H9 (cell line): ENCODE measurements at regions not wholly inside any gene's neighbourhood (a gene's known extent, or its start where the extent isn't known, plus 50 kb on each side); places are given as distances from the start of the nearest gene placed in this dataset.

Source experiments
- DNase-seq: peaks from one replicate; pipeline ENCODE4 v3.0.0-alpha.2; 2017
- H2AFZ ChIP-seq: one replicate; pipeline ENCODE4 v1.6.1; 2013; ENCODE audit warnings: mild to moderate bottlenecking, low read length, control low read depth, moderate library complexity
- H2AK5ac ChIP-seq: 2 replicates; pipeline ENCODE4 v1.6.1; 2013; ENCODE audit warnings: low read length, control low read depth, mixed read lengths; ENCODE audit not compliant: insufficient read length
- H2BK120ac ChIP-seq: one replicate; pipeline ENCODE4 v1.6.1; 2013; ENCODE audit warnings: low read depth, mild to moderate bottlenecking, low read length, control low read depth, inconsistent platforms; ENCODE audit not compliant: poor library complexity, severe bottlenecking
- H2BK12ac ChIP-seq: 2 replicates; pipeline ENCODE4 v1.6.1; 2013; ENCODE audit warnings: low read length, control low read depth, mixed read lengths, low read depth; ENCODE audit not compliant: insufficient read length
- H2BK15ac ChIP-seq: 2 replicates; pipeline ENCODE4 v1.6.1; 2013; ENCODE audit warnings: low read depth, low read length, control low read depth
- H2BK20ac ChIP-seq: one replicate; pipeline ENCODE4 v1.6.1; 2013; ENCODE audit warnings: low read depth, mild to moderate bottlenecking, low read length, control low read depth, inconsistent platforms; ENCODE audit not compliant: poor library complexity, severe bottlenecking
- H2BK5ac ChIP-seq: 2 replicates; pipeline ENCODE4 v1.6.1; 2013; ENCODE audit warnings: low read length, control low read depth, mixed read lengths; ENCODE audit not compliant: insufficient read length
- H3K14ac ChIP-seq: 2 replicates; pipeline ENCODE4 v1.6.1; 2013; ENCODE audit warnings: low read length, control low read depth; ENCODE audit not compliant: insufficient read depth
- H3K18ac ChIP-seq: 2 replicates; pipeline ENCODE4 v1.6.1; 2013; ENCODE audit warnings: low read depth, mild to moderate bottlenecking, mixed read lengths, low read length, control low read depth; ENCODE audit not compliant: insufficient read length
- H3K23ac ChIP-seq: 2 replicates; pipeline ENCODE4 v1.6.1; 2013; ENCODE audit warnings: low read length, control low read depth, mixed read lengths, low read depth; ENCODE audit not compliant: insufficient read length
- H3K23me2 ChIP-seq: 2 replicates; pipeline ENCODE4 v1.6.1; 2013; ENCODE audit warnings: low read depth, mild to moderate bottlenecking, mixed read lengths, low read length, control low read depth; ENCODE audit not compliant: insufficient read length, poor library complexity, severe bottlenecking
- H3K27ac ChIP-seq: 2 replicates; pipeline ENCODE4 v1.5.1; 2013; ENCODE audit warnings: low read length, control low read depth, mixed read lengths, low read depth; ENCODE audit not compliant: insufficient read length
- H3K27me3 ChIP-seq: 2 replicates; pipeline ENCODE4 v1.6.1; 2013; ENCODE audit warnings: low read length, control low read depth, inconsistent platforms; ENCODE audit not compliant: insufficient read depth
- H3K4ac ChIP-seq: 2 replicates; pipeline ENCODE4 v1.6.1; 2013; ENCODE audit warnings: low read depth, mild to moderate bottlenecking, control low read depth, inconsistent platforms, low read length, moderate library complexity
- H3K4me1 ChIP-seq: 2 replicates; pipeline ENCODE4 v1.6.1; 2013; ENCODE audit warnings: low read length, control low read depth, inconsistent platforms; ENCODE audit not compliant: insufficient read depth
- H3K4me2 ChIP-seq: 2 replicates; pipeline ENCODE4 v1.6.1; 2013; ENCODE audit warnings: low read length, control low read depth, mixed read lengths; ENCODE audit not compliant: insufficient read length, insufficient read depth
- H3K56ac ChIP-seq: 2 replicates; pipeline ENCODE4 v1.6.1; 2013; ENCODE audit warnings: low read depth, mild to moderate bottlenecking, mixed read lengths, low read length, control low read depth; ENCODE audit not compliant: insufficient read length
- H3K79me1 ChIP-seq: 2 replicates; pipeline ENCODE4 v1.6.1; 2013; ENCODE audit warnings: low read depth, mild to moderate bottlenecking, moderate library complexity, low read length, control low read depth, inconsistent platforms; ENCODE audit not compliant: insufficient read depth, poor library complexity, severe bottlenecking
- H3K79me2 ChIP-seq: 2 replicates; pipeline ENCODE4 v1.6.1; 2013; ENCODE audit warnings: low read length, control low read depth, inconsistent platforms; ENCODE audit not compliant: insufficient read depth
- H3K9ac ChIP-seq: 2 replicates; pipeline ENCODE4 v1.6.1; 2013; ENCODE audit warnings: low read length, control low read depth, mixed read lengths; ENCODE audit not compliant: insufficient read length; ENCODE audit errors: extremely low read depth
- H3K9me3 ChIP-seq: one replicate; pipeline ENCODE4 v1.6.1; 2013; ENCODE audit warnings: low read depth, low read length, inconsistent platforms; ENCODE audit not compliant: control insufficient read depth
- H3T11ph ChIP-seq: one replicate; pipeline ENCODE4 v1.6.1; 2013; ENCODE audit warnings: mild to moderate bottlenecking, low read length, control low read depth, inconsistent platforms
- H4K20me1 ChIP-seq: one replicate; pipeline ENCODE4 v1.6.1; 2013; ENCODE audit not compliant: control insufficient read depth, insufficient read length, insufficient read depth
- H4K5ac ChIP-seq: 2 replicates; pipeline ENCODE4 v1.6.1; 2013; ENCODE audit warnings: low read depth, mild to moderate bottlenecking, mixed read lengths, low read length, control low read depth; ENCODE audit not compliant: insufficient read length
- H4K8ac ChIP-seq: replicated peaks from 2 replicates; pipeline ENCODE4 v1.6.1; 2013; ENCODE audit warnings: low read length, control low read depth, mixed read lengths, low read depth; ENCODE audit not compliant: insufficient read length
- H4K91ac ChIP-seq: 2 replicates; pipeline ENCODE4 v1.6.1; 2013; ENCODE audit warnings: low read depth, mild to moderate bottlenecking, moderate library complexity, mixed read lengths, low read length, control low read depth; ENCODE audit not compliant: insufficient read length
- H3K27ac Mint-ChIP-seq, 3 experiments: 2 replicates in 2 of 3; 3 replicates in 1 of 3; pipeline ENCODE4 v1.8.0; 2020 to 2021; ENCODE audit warnings: mixed read lengths in 3 of 3, mild to moderate bottlenecking in 1 of 3, moderate library complexity in 1 of 3
- H3K27me3 Mint-ChIP-seq: 2 replicates; pipeline ENCODE4 v1.8.0; 2021; ENCODE audit warnings: low read depth, mild to moderate bottlenecking, moderate library complexity, mixed read lengths
- H3K36me3 Mint-ChIP-seq, 3 experiments: 2 replicates in 2 of 3; 3 replicates in 1 of 3; pipeline ENCODE4 v1.8.0; 2020 to 2021; ENCODE audit warnings: low read depth in 3 of 3, mixed read lengths in 3 of 3; ENCODE audit not compliant: insufficient read depth in 1 of 3
- H3K4me1 Mint-ChIP-seq, 2 experiments: 2 replicates each; pipeline ENCODE4 v1.8.0; 2020; ENCODE audit warnings: mixed read lengths in 2 of 2
- H3K4me3 Mint-ChIP-seq, 2 experiments: 2 replicates in 1 of 2; 3 replicates in 1 of 2; pipeline ENCODE4 v1.8.0; 2020 to 2021; ENCODE audit warnings: mild to moderate bottlenecking in 2 of 2, mixed read lengths in 2 of 2, moderate library complexity in 1 of 2
- H3K9me3 Mint-ChIP-seq, 2 experiments: 2 replicates in 1 of 2; 3 replicates in 1 of 2; pipeline ENCODE4 v1.8.0; 2020; ENCODE audit warnings: mild to moderate bottlenecking in 2 of 2, mixed read lengths in 2 of 2, moderate library complexity in 1 of 2
- WGBS: extraction: QIAGEN DNeasy Blood & Tissue Kit; methylation state at CpG from one replicate; pipeline ENCODE4 v1.1.7; 2013; ENCODE audit warnings: missing lambda C conversion rate, low lambda C conversion rate, mixed read lengths; ENCODE audit not compliant: insufficient read length; ENCODE audit errors: extremely low coverage; 5-methylcytosine and 5-hydroxymethylcytosine counted together
- TF ChIP-seq, protein P1 (sequence below): fragments of 200-600 bp; sonication (generic); conservative IDR thresholded peaks from 3 replicates; pipeline ENCODE4 v1.8.0; 2021; ENCODE audit warnings: antibody characterized with exemption, mild to moderate bottlenecking

DNA sequence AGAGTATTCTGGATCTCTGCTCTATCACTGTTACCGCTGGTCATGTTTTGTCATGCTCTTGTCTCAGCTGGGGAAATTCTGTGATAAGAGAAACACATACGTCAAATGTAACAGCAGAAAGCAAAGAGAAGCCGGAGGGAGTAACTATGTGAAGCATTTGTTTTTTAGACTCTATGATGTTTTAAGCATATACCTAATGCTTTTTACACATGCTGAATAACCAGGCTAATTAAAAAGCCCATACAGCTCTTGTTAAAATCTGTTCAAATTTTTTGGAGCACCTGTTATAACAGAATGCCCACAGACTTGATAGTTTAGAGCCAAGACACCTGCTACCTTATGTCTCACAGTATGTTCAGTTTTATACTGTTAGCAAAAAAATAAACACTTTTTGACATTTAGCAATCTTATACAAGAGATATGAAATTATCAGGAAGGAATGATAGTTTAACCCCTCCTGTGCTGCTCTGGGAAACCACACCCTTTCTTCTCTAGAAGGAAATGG, 92.3 kb upstream of the TANK start:
- H3K23me2 ChIP-seq = no peaks in the 10 kb centered on the region
- peaks cover 4 to 5% of the 10 kb centered on the region in 2 experiments for H3K4me1 Mint-ChIP-seq
- no peak overlapping the region for H2AK5ac ChIP-seq
- no peak overlapping the region for H3T11ph ChIP-seq
- no peaks in the 10 kb centered on the region; the same call in 1 of the 2 replicates for H3K27me3 Mint-ChIP-seq
- no peak overlapping the region for H2BK120ac ChIP-seq
- no peak overlapping the region for H3K27ac Mint-ChIP-seq
- H3K79me1 ChIP-seq = no peaks in the 10 kb centered on the region
- no peak overlapping the region for H2BK12ac ChIP-seq
- no peak overlapping the region for H3K27ac ChIP-seq
- H3K18ac ChIP-seq = no peak overlapping the region
- H3K27me3 ChIP-seq = no peaks in the 10 kb centered on the region
- WGBS = no CpG with 5 or more reads among the region's 3 CpGs
- H4K20me1 ChIP-seq = no peaks in the 10 kb centered on the region
- H4K5ac ChIP-seq = no peak overlapping the region
- no peak overlapping the region for H4K91ac ChIP-seq
- no peak overlapping the region for H2BK20ac ChIP-seq
- H3K14ac ChIP-seq = no peak overlapping the region
- no peak overlapping the region for H2BK15ac ChIP-seq
- H3K79me2 ChIP-seq = no peaks in the 10 kb centered on the region
- DNase-seq = no peak
- H3K4me2 ChIP-seq = no peak overlapping the region
- no peak overlapping the region for H2BK5ac ChIP-seq
- no peak overlapping the region for H3K4me3 Mint-ChIP-seq
- H3K23ac ChIP-seq = no peak overlapping the region
- no peaks in the 10 kb centered on the region for H3K9me3 ChIP-seq
- H3K36me3 Mint-ChIP-seq = no peaks in the 10 kb centered on the region
- no peak overlapping the region for H2AFZ ChIP-seq
- no peak overlapping the region for H3K4ac ChIP-seq
- H4K8ac ChIP-seq = no peak overlapping the region
- H3K9ac ChIP-seq = no peak overlapping the region
- H3K9me3 Mint-ChIP-seq = peaks cover 2 to 3% of the 10 kb centered on the region in 2 experiments; a peak in 1 of 5 replicates
- TF ChIP-seq, protein P1, sequence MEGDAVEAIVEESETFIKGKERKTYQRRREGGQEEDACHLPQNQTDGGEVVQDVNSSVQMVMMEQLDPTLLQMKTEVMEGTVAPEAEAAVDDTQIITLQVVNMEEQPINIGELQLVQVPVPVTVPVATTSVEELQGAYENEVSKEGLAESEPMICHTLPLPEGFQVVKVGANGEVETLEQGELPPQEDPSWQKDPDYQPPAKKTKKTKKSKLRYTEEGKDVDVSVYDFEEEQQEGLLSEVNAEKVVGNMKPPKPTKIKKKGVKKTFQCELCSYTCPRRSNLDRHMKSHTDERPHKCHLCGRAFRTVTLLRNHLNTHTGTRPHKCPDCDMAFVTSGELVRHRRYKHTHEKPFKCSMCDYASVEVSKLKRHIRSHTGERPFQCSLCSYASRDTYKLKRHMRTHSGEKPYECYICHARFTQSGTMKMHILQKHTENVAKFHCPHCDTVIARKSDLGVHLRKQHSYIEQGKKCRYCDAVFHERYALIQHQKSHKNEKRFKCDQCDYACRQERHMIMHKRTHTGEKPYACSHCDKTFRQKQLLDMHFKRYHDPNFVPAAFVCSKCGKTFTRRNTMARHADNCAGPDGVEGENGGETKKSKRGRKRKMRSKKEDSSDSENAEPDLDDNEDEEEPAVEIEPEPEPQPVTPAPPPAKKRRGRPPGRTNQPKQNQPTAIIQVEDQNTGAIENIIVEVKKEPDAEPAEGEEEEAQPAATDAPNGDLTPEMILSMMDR = no peak
- H3K4me1 ChIP-seq = peaks cover 2% of the 10 kb centered on the region
- no peak overlapping the region for H3K56ac ChIP-seq
